ENCODE measurements at regions not wholly inside any gene's neighbourhood (a gene's known extent, or its start where the extent isn't known, plus 50 kb on each side); places are given as distances from the start of the nearest gene placed in this dataset.

- Histone ChIP-seq H3K27ac (no peak overlapping the region), H3K4me3 (no peak overlapping the region)
- TF ChIP-seq CTCF (IDR thresholded peaks at IDR 0.05): no peak
- DNase-seq (ENCODE audit: low spot score): no peak
Observed at GRCh38 chr12:91677556-91677955, 468.1 kb downstream of the BTG1 start.

GRCh38 chr12:91675401-91675800 is 470.2 kb downstream of the BTG1 start:
- no peak for TF ChIP-seq CTCF (IDR thresholded peaks at IDR 0.05)
- no peak overlapping the region for H3K27ac ChIP-seq

GRCh38 chr12:91672130-91672529 is 473.5 kb downstream of the BTG1 start:
- no peak overlapping the region for H3K27ac ChIP-seq
- no peak for TF ChIP-seq CTCF (IDR thresholded peaks at IDR 0.05)
- H3K4me3 ChIP-seq: no peak overlapping the region
- no peak for DNase-seq (ENCODE audit: low spot score)

More at GRCh38 chr12:91675401-91675800, 470.2 kb downstream of the BTG1 start:
- DNase-seq (ENCODE audit: low spot score): no peak
- no peak overlapping the region for H3K4me3 ChIP-seq

GRCh38 chr12:91667694-91668093 is 478.0 kb downstream of the BTG1 start:
- no peak for TF ChIP-seq CTCF (IDR thresholded peaks at IDR 0.05)
- H3K4me3 ChIP-seq: no peak overlapping the region
- DNase-seq (ENCODE audit: low spot score): no peak
- no peak overlapping the region for H3K27ac ChIP-seq

GRCh38 chr12:91663744-91664143 is 481.1 kb upstream of the DCN start:
- no peak overlapping the region for H3K4me3 ChIP-seq
- TF ChIP-seq CTCF (IDR thresholded peaks at IDR 0.05): no peak
- H3K27ac ChIP-seq: no peak overlapping the region
- no peak for DNase-seq (ENCODE audit: low spot score)

- no peak for TF ChIP-seq CTCF (IDR thresholded peaks at IDR 0.05)
- H3K27ac ChIP-seq: no peak overlapping the region
- DNase-seq (ENCODE audit: low spot score): no peak
- H3K4me3 ChIP-seq: no peak overlapping the region
Observed at GRCh38 chr12:91663310-91663709, 480.7 kb upstream of the DCN start.

GRCh38 chr12:91662021-91662420 is 479.4 kb upstream of the DCN start:
- DNase-seq (ENCODE audit: low spot score): no peak
- Histone ChIP-seq H3K27ac (no peak overlapping the region), H3K4me3 (no peak overlapping the region)
- no peak for TF ChIP-seq CTCF (IDR thresholded peaks at IDR 0.05)
